HG03064 (cell line): ENCODE measurements at regions not wholly inside any gene's neighbourhood (a gene's known extent, or its start where the extent isn't known, plus 50 kb on each side); places are given as distances from the start of the nearest gene placed in this dataset.

Source experiments
- ATAC-seq: cut with Tn5 transposase; IDR thresholded peaks from one replicate; pipeline ENCODE4 v1.9.1; 2021; ENCODE audit warnings: low read depth; ENCODE audit not compliant: unreplicated experiment

GRCh38 chr7:98679741-98680140 is 62.7 kb downstream of the NPTX2 start:
- ATAC-seq: no peak

GRCh38 chr7:98681511-98681910 is 64.4 kb downstream of the NPTX2 start:
- no peak for ATAC-seq

GRCh38 chr7:98681951-98682350 is 64.9 kb downstream of the NPTX2 start:
- ATAC-seq: no peak

GRCh38 chr7:98683514-98683913 is 66.4 kb downstream of the NPTX2 start:
- ATAC-seq: no peak

- no peak for ATAC-seq
Measured at GRCh38 chr7:98685541-98685940, 68.5 kb downstream of the NPTX2 start.

GRCh38 chr7:98686466-98687080 is 69.5 kb downstream of the NPTX2 start:
- no peak for ATAC-seq

- no peak for ATAC-seq
Measured at GRCh38 chr7:98687111-98687751, 70.1 kb downstream of the NPTX2 start.

- ATAC-seq: no peak
Measured at GRCh38 chr7:98691619-98692018, 74.5 kb downstream of the NPTX2 start.

- no peak for ATAC-seq
Measured at GRCh38 chr7:98697083-98697482, 80.0 kb downstream of the NPTX2 start.

GRCh38 chr7:98697485-98698240 is 80.6 kb downstream of the NPTX2 start:
- no peak for ATAC-seq

- ATAC-seq: no peak
Measured at GRCh38 chr7:98698976-98699375, 81.9 kb downstream of the NPTX2 start.

- ATAC-seq: no peak
Measured at GRCh38 chr7:98700533-98700932, 83.4 kb downstream of the NPTX2 start.

- no peak for ATAC-seq
Measured at GRCh38 chr7:98701372-98701771, 84.3 kb downstream of the NPTX2 start.

GRCh38 chr7:98702021-98702420 is 84.9 kb downstream of the NPTX2 start:
- ATAC-seq: no peak

GRCh38 chr7:98703916-98704315 is 86.8 kb downstream of the NPTX2 start:
- no peak for ATAC-seq

- no peak for ATAC-seq
Measured at GRCh38 chr7:98705626-98706025, 88.5 kb downstream of the NPTX2 start.

- no peak for ATAC-seq
Measured at GRCh38 chr7:98707076-98707475, 90.0 kb downstream of the NPTX2 start.

GRCh38 chr7:98711945-98712344 is 94.9 kb downstream of the NPTX2 start:
- ATAC-seq: no peak

- no peak for ATAC-seq
Measured at GRCh38 chr7:98713165-98713810, 96.2 kb downstream of the NPTX2 start.

GRCh38 chr7:98719396-98719795 is 102.3 kb downstream of the NPTX2 start:
- no peak for ATAC-seq

GRCh38 chr7:98722402-98722801 is 105.3 kb downstream of the NPTX2 start:
- no peak for ATAC-seq
